ENCODE measurements at regions not wholly inside any gene's neighbourhood (a gene's known extent, or its start where the extent isn't known, plus 50 kb on each side); places are given as distances from the start of the nearest gene placed in this dataset.

GRCh38 chr14:27862684-27863083 lies 903.9 kb upstream of the FOXG1 start:
- Histone ChIP-seq H3K4me1 (ENCODE audit: control insufficient read depth, insufficient read depth, low read length) (no peaks in the 10 kb centered on the region), H3K27me3 (ENCODE audit: control insufficient read depth, insufficient read depth, low read length) (no peaks in the 10 kb centered on the region), H3K9me3 (ENCODE audit: control insufficient read depth, insufficient read depth, low read depth, low read length) (no peaks in the 10 kb centered on the region), H3K36me3 (ENCODE audit: control insufficient read depth, insufficient read depth, low read length) (no peaks in the 10 kb centered on the region), H3K27ac (ENCODE audit: low read length) (no peak overlapping the region), H3K4me3 (ENCODE audit: low read depth in 2 of 2, low read length in 2 of 2) (no peak overlapping the region)
- ATAC-seq (no peak), DNase-seq (ENCODE audit: low read depth, low spot score) (no peak)
- TF ChIP-seq SIN3A (IDR thresholded peaks at IDR 0.05; ENCODE audit: borderline replicate concordance, insufficient read depth, low read depth, low read length) (no peak), TCF7L2 (IDR thresholded peaks at IDR 0.05; ENCODE audit: low read depth, low read length) (no peak), POLR2AphosphoS5 (IDR thresholded peaks at IDR 0.05; ENCODE audit: low read depth, low read length) (no peak), REST (IDR thresholded peaks at IDR 0.05; ENCODE audit: insufficient read depth in 1 of 2, low read depth in 2 of 2, low read length in 1 of 2) (no peak), CTCF (IDR thresholded peaks at IDR 0.05) (no peak)
- in situ Hi-C loops (cut with HindIII; ENCODE audit: low pct_unique_long_range_greater_than_20kb, low sequenced_read_pairs) (no loop called here), intact Hi-C loops (cut with micrococcal nuclease; ENCODE audit: unreplicated experiment) (no loop called here)
- ChIA-PET CTCF (no interaction called here), POLR2A (no interaction called here)
- BruUV-seq (replicated peaks) = no TSS peak

GRCh38 chr14:27863166-27863565 lies 903.4 kb upstream of the FOXG1 start:
- no peak overlapping the region for H3K4me3 ChIP-seq (ENCODE audit: low read depth in 2 of 2, low read length in 2 of 2)
- H3K4me1 ChIP-seq (ENCODE audit: control insufficient read depth, insufficient read depth, low read length) = no peaks in the 10 kb centered on the region
- no TSS peak for BruUV-seq (replicated peaks)
- intact Hi-C loops (cut with micrococcal nuclease; ENCODE audit: unreplicated experiment) (no loop called here), in situ Hi-C loops (cut with HindIII; ENCODE audit: low pct_unique_long_range_greater_than_20kb, low sequenced_read_pairs) (no loop called here)
- CTCF ChIA-PET = no interaction called here
- H3K27me3 ChIP-seq (ENCODE audit: control insufficient read depth, insufficient read depth, low read length) = no peaks in the 10 kb centered on the region
- DNase-seq (ENCODE audit: low read depth, low spot score) = no peak
- H3K9me3 ChIP-seq (ENCODE audit: control insufficient read depth, insufficient read depth, low read depth, low read length) = no peaks in the 10 kb centered on the region
- POLR2A ChIA-PET = no interaction called here
- TF ChIP-seq TCF7L2 (IDR thresholded peaks at IDR 0.05; ENCODE audit: low read depth, low read length) (no peak), POLR2AphosphoS5 (IDR thresholded peaks at IDR 0.05; ENCODE audit: low read depth, low read length) (no peak), CTCF (IDR thresholded peaks at IDR 0.05) (no peak), REST (IDR thresholded peaks at IDR 0.05; ENCODE audit: insufficient read depth in 1 of 2, low read depth in 2 of 2, low read length in 1 of 2) (no peak), SIN3A (IDR thresholded peaks at IDR 0.05; ENCODE audit: borderline replicate concordance, insufficient read depth, low read depth, low read length) (no peak)
- no peaks in the 10 kb centered on the region for H3K36me3 ChIP-seq (ENCODE audit: control insufficient read depth, insufficient read depth, low read length)
- ATAC-seq = no peak
- H3K27ac ChIP-seq (ENCODE audit: low read length) = no peak overlapping the region
